ENCODE measurements at regions not wholly inside any gene's neighbourhood (a gene's known extent, or its start where the extent isn't known, plus 50 kb on each side); places are given as distances from the start of the nearest gene placed in this dataset.

DNA sequence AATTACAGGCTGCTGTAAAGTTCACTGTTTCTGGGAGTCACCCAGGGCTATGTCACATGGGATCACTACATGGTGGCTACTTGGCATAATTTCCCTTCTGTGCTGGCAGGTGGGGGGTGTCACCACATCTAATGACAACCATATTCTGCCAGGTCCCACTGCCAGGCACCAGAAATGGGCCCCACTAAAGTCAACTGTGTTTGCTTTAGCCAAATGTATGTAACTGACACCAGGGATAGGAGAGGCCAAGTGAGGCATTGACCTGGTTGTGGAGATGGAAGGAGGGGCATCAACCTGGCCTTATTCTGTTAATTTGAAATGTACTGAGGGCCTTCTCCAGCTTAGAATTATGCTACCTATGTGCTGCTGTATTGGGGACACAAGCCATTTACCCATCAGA lies 370.6 kb upstream of the PROX1 start:
- H3K9me3 ChIP-seq, result no peaks in the 10 kb centered on the region
- no peak overlapping the region for H3K4me3 ChIP-seq
- no peaks in the 10 kb centered on the region for H3K4me1 ChIP-seq
- ATAC-seq (ENCODE audit: low FRiP score in 2 of 2) (no peak), DNase-seq (no peak)
- H3K27me3 ChIP-seq, result no peaks in the 10 kb centered on the region
- TF ChIP-seq POLR2A (IDR thresholded peaks at IDR 0.05) (no peak), POLR2AphosphoS5 (IDR thresholded peaks at IDR 0.05) (no peak)
- no peak overlapping the region for H3K27ac ChIP-seq
- H3K36me3 ChIP-seq, result no peaks in the 10 kb centered on the region

DNA sequence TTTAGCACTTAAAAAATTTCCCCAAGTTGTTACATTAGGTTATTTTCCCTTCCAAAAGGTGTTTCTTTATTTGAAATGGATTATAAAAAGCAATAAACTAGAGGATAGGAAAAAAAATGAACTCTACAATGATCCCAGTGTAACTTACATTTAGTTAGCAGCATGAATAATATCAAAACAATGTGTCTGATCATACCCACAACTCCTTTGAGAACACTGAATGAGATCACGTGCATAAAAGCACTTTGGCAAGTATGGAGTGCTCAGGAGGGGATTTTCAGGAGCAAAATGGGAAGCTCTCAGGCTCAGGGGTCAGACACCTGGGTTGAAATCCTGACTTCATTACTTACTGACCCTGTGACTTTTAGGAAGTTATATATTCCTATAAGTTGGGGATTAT lies 369.7 kb upstream of the PROX1 start:
- no peak for ATAC-seq (ENCODE audit: low FRiP score in 2 of 2)
- H3K27ac ChIP-seq, result no peak overlapping the region
- 38% methylated on average over 1 of the region's 1 CpG for WGBS, 2 donors
- H3K4me1 ChIP-seq, result no peaks in the 10 kb centered on the region
- no peaks in the 10 kb centered on the region for H3K9me3 ChIP-seq
- H3K4me3 ChIP-seq, result no peak overlapping the region
- no peaks in the 10 kb centered on the region for H3K36me3 ChIP-seq
- DNase-seq, result no peak
- no peak for TF ChIP-seq EP300 (IDR thresholded peaks at IDR 0.05)
- TF ChIP-seq POLR2AphosphoS5 (IDR thresholded peaks at IDR 0.05), result no peak
- TF ChIP-seq, protein P1, sequence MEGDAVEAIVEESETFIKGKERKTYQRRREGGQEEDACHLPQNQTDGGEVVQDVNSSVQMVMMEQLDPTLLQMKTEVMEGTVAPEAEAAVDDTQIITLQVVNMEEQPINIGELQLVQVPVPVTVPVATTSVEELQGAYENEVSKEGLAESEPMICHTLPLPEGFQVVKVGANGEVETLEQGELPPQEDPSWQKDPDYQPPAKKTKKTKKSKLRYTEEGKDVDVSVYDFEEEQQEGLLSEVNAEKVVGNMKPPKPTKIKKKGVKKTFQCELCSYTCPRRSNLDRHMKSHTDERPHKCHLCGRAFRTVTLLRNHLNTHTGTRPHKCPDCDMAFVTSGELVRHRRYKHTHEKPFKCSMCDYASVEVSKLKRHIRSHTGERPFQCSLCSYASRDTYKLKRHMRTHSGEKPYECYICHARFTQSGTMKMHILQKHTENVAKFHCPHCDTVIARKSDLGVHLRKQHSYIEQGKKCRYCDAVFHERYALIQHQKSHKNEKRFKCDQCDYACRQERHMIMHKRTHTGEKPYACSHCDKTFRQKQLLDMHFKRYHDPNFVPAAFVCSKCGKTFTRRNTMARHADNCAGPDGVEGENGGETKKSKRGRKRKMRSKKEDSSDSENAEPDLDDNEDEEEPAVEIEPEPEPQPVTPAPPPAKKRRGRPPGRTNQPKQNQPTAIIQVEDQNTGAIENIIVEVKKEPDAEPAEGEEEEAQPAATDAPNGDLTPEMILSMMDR (IDR thresholded peaks at IDR 0.05), result no peak
- no peaks in the 10 kb centered on the region for H3K27me3 ChIP-seq

DNA sequence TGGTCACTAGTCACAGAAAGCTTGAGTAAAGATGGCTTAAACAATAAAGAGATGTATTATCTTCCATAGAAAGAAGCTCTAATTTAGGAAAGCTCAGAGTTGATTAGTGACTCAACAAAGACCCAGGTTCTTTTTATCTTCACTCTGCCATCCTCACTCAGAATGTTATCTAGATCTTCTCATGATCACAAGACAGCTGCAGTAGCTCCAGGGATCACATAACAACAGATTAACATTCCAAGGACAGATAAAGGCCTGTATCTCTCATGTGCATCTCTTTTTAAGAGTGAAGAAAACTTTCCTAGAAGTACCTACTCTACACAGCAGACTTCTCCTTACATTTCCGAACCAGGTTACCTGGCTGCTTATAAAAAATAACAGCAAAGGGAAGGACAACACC lies 368.7 kb upstream of the PROX1 start:
- DNase-seq, result no peak
- no peaks in the 10 kb centered on the region for H3K4me1 ChIP-seq
- no peak overlapping the region for H3K27ac ChIP-seq
- no peak for TF ChIP-seq POLR2AphosphoS5 (IDR thresholded peaks at IDR 0.05)
- TF ChIP-seq EP300 (IDR thresholded peaks at IDR 0.05), result no peak
- TF ChIP-seq, protein P1 (IDR thresholded peaks at IDR 0.05), result no peak
- no peak for TF ChIP-seq POLR2A (IDR thresholded peaks at IDR 0.05)
- no peak overlapping the region for H3K4me3 ChIP-seq
- H3K36me3 ChIP-seq, result no peaks in the 10 kb centered on the region
- 88 to 97% methylated on average over 1 of the region's 1 CpG for WGBS, 2 donors
- no peaks in the 10 kb centered on the region for H3K9me3 ChIP-seq
- H3K27me3 ChIP-seq, result no peaks in the 10 kb centered on the region
- ATAC-seq (ENCODE audit: low FRiP score in 2 of 2), result no peak

DNA sequence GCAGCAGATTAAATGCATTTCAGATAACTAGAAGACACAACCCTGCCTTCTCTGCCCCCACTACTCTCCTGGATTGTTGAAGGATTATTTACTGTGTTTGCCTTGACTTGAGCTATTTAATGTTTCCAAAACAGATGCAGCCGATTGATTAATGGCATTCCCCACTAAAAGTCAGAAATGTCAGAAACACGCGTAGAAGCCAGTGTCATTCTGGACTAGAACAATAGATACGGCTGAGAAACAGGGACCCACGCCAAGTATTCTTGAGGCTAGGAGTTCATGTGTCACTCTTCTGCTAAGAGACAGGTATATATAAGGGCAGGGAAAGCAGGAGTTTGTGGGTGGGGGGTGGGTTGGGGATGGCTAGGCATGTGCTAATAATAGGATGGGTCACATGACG lies 366.7 kb upstream of the PROX1 start:
- Histone ChIP-seq H3K36me3 (no peaks in the 10 kb centered on the region), H3K4me1 (no peaks in the 10 kb centered on the region), H3K4me3 (no peak overlapping the region), H3K27me3 (no peaks in the 10 kb centered on the region), H3K27ac (no peak overlapping the region), H3K9me3 (no peaks in the 10 kb centered on the region)
- TF ChIP-seq POLR2AphosphoS5 (IDR thresholded peaks at IDR 0.05) (no peak), EP300 (IDR thresholded peaks at IDR 0.05) (no peak), POLR2A (IDR thresholded peaks at IDR 0.05) (no peak)
- TF ChIP-seq, protein P1 (IDR thresholded peaks at IDR 0.05), result no peak
- DNase-seq, result no peak
- 68 to 74% methylated on average over 6 of the region's 6 CpGs for WGBS, 2 donors
- no peak for ATAC-seq (ENCODE audit: low FRiP score in 2 of 2)

DNA sequence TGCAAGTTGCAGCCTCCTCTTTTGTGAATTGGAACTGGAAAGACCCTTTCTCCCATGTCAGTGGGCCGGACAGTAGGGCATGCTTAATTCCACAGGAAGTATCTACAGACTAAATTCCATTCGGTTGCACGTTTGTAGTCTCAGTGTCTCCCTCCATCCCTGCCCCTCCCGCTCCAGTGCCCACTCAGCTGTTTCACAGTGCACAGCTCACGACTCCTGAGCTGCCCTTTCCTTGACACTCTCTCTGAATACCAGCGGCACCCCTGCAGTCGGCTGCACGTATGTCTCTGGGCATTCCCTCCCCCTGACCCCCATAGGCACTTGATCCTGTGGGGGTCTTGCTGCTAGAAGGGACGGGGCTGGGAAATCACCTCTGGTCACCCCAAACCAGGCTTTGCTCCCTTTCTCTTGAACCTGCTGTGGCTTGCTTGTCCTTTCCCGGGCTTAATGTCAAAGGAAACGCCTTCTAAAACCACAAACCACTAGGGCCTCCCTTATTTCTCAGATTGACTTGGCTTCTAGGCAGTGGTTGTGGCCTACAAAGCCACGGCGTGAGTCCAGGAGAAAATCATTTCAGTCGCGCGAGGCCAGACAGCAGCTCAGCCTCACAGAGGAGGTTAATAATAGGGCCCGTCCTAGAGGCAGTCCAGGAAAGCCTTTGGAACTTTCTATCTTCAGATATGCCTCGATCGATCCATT lies 365.3 kb upstream of the PROX1 start:
- H3K4me3 ChIP-seq, result no peak overlapping the region
- 63 to 66% methylated on average over 19 of the region's 19 CpGs for WGBS, 2 donors
- no peaks in the 10 kb centered on the region for H3K4me1 ChIP-seq
- no peak for TF ChIP-seq EP300 (IDR thresholded peaks at IDR 0.05)
- TF ChIP-seq, protein P1 (IDR thresholded peaks at IDR 0.05), result no peak
- H3K9me3 ChIP-seq, result no peaks in the 10 kb centered on the region
- DNase-seq (no peak), ATAC-seq (ENCODE audit: low FRiP score in 2 of 2) (peak in 1 of 2 donors; percentile 80)
- no peak overlapping the region for H3K27ac ChIP-seq
- no peaks in the 10 kb centered on the region for H3K36me3 ChIP-seq
- H3K27me3 ChIP-seq, result no peaks in the 10 kb centered on the region
